Loucy (cell line): ENCODE measurements at regions not wholly inside any gene's neighbourhood (a gene's known extent, or its start where the extent isn't known, plus 50 kb on each side); places are given as distances from the start of the nearest gene placed in this dataset.

Experiments
- EZH2phosphoT487 ChIP-seq: fragments of 200-600 bp; IDR thresholded peaks from 2 replicates; pipeline ENCODE4 v1.6.1; 2018; ENCODE audit warnings: antibody characterized with exemption, mild to moderate bottlenecking, moderate library complexity, borderline replicate concordance
- TF ChIP-seq, protein P1 (sequence below): fragments of 200-600 bp; sonication (generic); conservative IDR thresholded peaks from 2 replicates; pipeline ENCODE4 v1.5.1; 2014; ENCODE audit warnings: mild to moderate bottlenecking, antibody characterized with exemption, low read length

DNA sequence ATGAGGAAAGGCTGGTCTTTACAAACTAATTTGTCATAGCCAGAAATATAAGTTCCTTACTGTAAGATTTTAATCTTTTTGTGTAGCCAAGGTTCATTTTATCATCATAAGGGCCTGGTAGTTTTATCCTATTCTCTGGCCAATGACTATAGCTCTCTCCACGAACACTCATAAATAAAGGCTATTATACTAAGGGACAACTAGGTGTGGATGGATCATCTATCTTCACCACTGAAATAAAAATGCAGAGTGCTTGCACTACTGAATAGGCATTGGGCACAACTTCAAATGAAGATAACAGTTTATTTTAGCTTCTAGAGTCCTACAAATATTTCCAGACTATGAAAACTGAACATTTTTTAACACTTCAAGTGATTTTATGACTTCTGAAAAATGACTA lies 698.6 kb downstream of the NOVA1 start:
- TF ChIP-seq, protein P1, sequence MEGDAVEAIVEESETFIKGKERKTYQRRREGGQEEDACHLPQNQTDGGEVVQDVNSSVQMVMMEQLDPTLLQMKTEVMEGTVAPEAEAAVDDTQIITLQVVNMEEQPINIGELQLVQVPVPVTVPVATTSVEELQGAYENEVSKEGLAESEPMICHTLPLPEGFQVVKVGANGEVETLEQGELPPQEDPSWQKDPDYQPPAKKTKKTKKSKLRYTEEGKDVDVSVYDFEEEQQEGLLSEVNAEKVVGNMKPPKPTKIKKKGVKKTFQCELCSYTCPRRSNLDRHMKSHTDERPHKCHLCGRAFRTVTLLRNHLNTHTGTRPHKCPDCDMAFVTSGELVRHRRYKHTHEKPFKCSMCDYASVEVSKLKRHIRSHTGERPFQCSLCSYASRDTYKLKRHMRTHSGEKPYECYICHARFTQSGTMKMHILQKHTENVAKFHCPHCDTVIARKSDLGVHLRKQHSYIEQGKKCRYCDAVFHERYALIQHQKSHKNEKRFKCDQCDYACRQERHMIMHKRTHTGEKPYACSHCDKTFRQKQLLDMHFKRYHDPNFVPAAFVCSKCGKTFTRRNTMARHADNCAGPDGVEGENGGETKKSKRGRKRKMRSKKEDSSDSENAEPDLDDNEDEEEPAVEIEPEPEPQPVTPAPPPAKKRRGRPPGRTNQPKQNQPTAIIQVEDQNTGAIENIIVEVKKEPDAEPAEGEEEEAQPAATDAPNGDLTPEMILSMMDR, result no peak
- TF ChIP-seq EZH2phosphoT487, result no peak
